HG03565 (cell line): ENCODE measurements at regions not wholly inside any gene's neighbourhood (a gene's known extent, or its start where the extent isn't known, plus 50 kb on each side); places are given as distances from the start of the nearest gene placed in this dataset.
"Not testable (repeated sequence)": the region's sequence is repeated elsewhere in the genome, so short reads cannot be mapped to it uniquely, and the experiment has no call there.

Experiments
- ATAC-seq: cut with Tn5 transposase; IDR thresholded peaks from one replicate; pipeline ENCODE4 v1.9.1; 2021; ENCODE audit warnings: mild to moderate bottlenecking, moderate library complexity; ENCODE audit not compliant: unreplicated experiment

GRCh38 chr5:130957151-130957550 lies 207.9 kb downstream of the HINT1 start:
- ATAC-seq, result no peak

- ATAC-seq, result no peak
Observed at GRCh38 chr5:130955041-130955440, 210.0 kb downstream of the HINT1 start.

DNA sequence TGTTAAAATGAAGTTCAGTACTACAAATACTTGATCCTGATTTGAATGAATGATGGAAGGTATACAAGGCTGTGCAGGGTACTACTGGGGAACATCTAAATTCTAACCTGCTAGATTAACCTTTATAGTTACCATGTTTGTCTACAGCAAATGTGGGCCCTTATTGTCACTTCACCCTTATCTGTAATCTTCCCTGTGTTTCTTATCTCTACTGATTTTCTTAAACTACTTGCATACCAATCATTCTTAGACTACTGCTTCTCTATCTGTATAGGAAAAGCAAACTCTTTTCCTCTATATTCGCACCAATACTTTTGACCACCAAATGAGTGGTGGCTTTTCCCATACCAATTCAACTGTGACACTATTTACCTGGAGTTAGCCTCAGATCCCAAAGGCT lies 210.7 kb downstream of the HINT1 start:
- no peak for ATAC-seq

GRCh38 chr5:130939059-130939458 lies 226.0 kb downstream of the HINT1 start:
- no peak for ATAC-seq

- no peak for ATAC-seq
Observed at GRCh38 chr5:130937046-130937445, 228.0 kb downstream of the HINT1 start.

DNA sequence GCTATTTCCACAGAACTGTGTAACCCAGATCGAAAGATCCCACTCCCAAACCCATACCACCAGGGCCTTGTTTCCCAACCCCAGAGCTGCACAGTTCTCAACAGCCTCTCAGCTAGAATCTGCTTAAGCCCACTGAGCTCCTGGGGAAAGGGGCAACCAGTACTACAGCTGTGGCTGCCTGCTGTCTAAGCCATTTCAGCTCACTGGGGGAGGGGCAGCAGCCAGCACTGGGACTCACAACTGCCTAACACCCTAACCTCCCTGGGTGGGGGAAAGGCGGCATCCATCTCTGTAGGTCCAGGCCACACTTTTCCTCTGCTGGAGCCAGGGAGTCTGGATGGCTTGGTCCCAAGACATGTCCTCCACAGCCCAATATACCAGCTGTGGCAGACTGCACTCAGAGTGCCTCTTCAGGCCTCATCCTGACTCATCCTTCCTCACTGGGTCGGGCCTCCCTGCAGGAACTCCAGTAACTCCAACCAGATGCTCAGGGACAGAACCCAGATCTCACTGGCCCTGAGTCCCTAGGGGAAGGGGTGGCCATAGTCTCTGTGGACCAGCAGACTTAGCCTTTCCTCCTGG lies 241.4 kb downstream of the HINT1 start:
- no peak for ATAC-seq

DNA sequence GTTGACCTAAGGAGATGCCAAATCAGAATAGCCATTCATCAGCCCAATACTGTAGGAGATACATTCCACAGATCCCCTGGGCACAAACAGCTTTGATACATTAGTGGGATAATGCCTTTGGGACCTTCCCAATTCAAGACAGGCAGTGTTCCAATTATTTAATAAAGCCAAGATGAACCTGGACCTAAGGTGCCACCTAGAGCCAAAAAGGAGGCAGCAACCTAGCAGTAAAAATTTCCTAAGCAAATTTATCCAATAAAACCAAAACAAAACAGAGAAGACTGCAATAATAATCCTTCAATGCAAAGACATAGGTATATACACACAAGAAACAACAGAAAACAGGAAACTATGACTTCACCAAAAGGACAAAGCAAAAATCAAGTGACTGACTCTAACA lies 253.0 kb downstream of the HINT1 start:
- no peak for ATAC-seq

- ATAC-seq, result no peak
Observed at GRCh38 chr5:130908186-130908585, 256.9 kb downstream of the HINT1 start.

DNA sequence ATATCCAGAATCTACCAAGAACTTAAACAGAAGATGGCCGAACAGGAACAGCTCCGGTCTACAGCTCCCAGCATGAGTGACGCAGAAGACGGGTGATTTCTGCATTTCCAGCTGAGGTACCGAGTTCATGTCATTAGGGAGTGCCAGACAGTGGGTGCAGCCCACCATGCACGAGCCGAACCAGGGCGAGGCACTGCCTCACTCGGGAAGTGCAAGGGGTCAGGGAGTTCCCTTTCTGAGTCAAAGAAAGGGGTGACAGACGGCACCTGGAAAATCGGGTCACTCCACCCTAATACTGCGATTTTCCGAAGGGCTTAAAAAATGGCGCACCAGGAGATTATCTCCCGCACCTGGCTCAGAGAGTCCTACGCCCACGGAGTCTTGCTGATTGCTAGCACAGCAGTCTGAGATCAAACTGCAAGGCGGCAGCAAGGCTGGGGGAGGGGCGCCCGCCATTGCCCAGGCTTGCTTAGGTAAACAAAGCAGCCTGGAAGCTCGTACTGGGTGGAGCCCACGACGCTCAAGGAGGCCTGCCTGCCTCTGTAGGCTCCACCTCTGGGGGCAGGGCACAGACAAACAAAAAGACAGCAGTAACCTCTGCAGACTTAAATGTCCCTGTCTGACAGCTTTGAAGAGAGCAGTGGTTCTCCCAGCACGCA lies 267.4 kb downstream of the HINT1 start:
- not testable (repeated sequence) for ATAC-seq

GRCh38 chr5:130897181-130897536 lies 267.9 kb downstream of the HINT1 start:
- ATAC-seq, result not testable (repeated sequence)

- no peak for ATAC-seq
Observed at GRCh38 chr5:130896636-130897035, 268.4 kb downstream of the HINT1 start.

DNA sequence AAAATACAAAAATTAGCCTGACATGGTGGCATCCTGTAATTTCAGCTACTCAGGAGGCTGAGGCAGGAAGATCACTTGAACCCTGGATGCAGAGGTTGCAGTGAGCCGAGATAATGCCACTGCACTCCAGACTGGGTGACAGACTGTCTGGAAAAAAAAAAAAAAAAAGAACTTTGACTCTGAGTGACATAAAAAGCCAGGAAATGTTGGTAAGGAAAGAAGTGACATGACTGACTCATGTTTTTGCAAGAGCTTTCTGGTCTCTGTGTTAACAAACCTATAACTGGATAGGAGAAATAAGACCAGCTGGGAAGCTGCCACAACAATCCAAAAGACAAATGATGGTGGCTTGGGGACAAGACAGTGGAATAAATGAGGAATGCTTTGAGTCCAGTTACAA lies 272.1 kb downstream of the HINT1 start:
- ATAC-seq, result no peak

- no peak for ATAC-seq
Observed at GRCh38 chr5:130890610-130891009, 274.4 kb downstream of the HINT1 start.

GRCh38 chr5:130885691-130886090 lies 279.4 kb downstream of the HINT1 start:
- no peak for ATAC-seq

DNA sequence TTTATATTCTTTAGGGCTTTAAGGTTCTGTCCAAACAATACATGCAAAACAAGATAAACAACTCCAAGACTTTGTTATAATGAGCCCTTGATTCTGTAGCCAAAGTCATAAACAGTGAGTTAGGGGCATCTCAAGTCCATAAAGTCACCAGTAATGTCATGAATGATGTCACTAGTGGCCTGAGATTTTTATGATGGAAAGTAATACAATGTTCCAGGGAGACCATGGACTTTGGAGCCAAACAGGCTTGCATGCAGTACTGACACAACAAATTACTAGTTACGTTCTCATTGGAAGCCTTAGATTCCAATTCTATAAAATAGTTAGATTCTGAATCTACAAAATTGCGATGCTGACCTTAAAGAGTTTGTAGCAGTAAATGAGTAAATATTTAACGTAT lies 280.0 kb downstream of the HINT1 start:
- no peak for ATAC-seq

DNA sequence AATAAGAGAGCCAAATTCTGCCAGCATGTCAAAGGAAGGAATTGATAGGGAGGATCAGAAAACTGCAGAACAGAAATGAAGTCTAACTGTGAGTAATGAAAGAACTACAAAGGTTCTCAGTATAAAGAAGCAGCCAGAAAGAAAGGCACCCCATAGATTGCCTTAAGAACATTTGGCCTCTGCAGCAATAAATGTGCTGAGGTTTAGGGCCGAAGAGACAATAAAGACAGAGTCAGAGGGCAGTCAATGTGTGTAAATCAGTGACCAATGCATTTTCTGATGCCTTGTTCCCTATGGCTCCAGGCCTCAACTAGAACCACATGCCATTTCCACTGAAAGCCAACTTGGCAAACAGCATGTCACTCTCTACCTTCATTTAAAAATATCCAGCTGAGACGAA lies 281.0 kb downstream of the HINT1 start:
- no peak for ATAC-seq

- no peak for ATAC-seq
Observed at GRCh38 chr5:130875656-130876055, 289.4 kb downstream of the HINT1 start.

GRCh38 chr5:130874861-130875417 lies 290.1 kb downstream of the HINT1 start:
- ATAC-seq, result no peak

DNA sequence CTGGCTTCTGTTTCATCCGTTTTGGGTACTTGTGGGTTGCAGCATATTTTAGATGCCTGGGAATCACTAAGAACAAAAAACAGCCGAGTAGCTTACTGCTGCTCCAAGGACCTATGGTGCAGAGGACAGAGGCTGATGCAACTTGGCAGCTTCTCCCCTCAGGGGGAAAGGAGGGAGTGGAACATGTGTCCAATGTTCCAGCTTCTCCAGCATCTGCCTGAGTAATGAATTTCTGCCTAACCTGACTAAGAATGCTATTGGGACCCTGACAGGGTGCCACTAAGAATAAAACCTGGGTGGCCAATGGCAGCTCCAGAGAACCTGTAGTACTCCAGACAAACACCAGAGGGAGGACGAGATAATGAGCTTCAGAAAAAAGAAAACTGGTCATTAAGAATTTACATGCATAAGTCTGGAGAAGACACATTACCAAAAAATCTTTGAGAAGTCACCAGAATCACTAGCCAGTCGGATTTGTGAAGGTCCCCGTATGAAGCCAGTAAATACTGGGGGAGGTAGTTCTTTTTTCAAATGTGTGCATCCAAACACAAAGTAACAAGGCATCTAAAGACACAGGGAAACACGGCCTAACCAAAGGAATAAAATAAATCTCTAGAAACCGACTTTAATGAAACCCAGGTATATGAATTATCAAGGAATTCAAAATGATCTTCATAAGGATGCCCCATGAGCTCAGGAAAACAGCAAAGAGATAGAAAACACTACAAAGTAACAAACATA lies 293.5 kb downstream of the HINT1 start:
- no peak for ATAC-seq

GRCh38 chr5:130870691-130871090 lies 294.4 kb downstream of the HINT1 start:
- ATAC-seq, result no peak

GRCh38 chr5:130868186-130868840 lies 296.7 kb downstream of the HINT1 start:
- ATAC-seq, result no peak
